Activated CD4-positive, alpha-beta memory T cell treated with anti-CD3 and anti-CD28 coated beads, Interleukin-2, amount 10 ng/mL, durations not matched to agents 7 days and 5 days (primary cell): ENCODE measurements at regions not wholly inside any gene's neighbourhood (a gene's known extent, or its start where the extent isn't known, plus 50 kb on each side); places are given as distances from the start of the nearest gene placed in this dataset.
"Not testable (repeated sequence)": the region's sequence is repeated elsewhere in the genome, so short reads cannot be mapped to it uniquely, and the experiment has no call there.

Source experiments
- CTCF ChIA-PET: fragments of 350-600 bp; sonication (Branson Sonifier 250); formaldehyde crosslinking; loops from one replicate; lab custom pipeline; 2021; ENCODE audit warnings: antibody characterized with exemption, inconsistent platforms; lab: Charles Lee
- POLR2A ChIA-PET: fragments of 350-600 bp; sonication (Branson Sonifier 250); formaldehyde crosslinking; loops from one replicate; lab custom pipeline; 2021; ENCODE audit warnings: antibody characterized with exemption; lab: Charles Lee
- DNase-seq: peaks from one replicate; pipeline ENCODE4 v3.0.0-alpha.2; 2020
- H3K27ac Mint-ChIP-seq: one replicate; pipeline ENCODE4 v1.8.0; 2021; ENCODE audit warnings: mild to moderate bottlenecking, mixed read lengths
- H3K27me3 Mint-ChIP-seq: one replicate; pipeline ENCODE4 v1.8.0; 2021; ENCODE audit warnings: mixed read lengths
- H3K36me3 Mint-ChIP-seq: one replicate; pipeline ENCODE4 v1.8.0; 2021; ENCODE audit warnings: low read depth, mixed read lengths
- H3K4me1 Mint-ChIP-seq: one replicate; pipeline ENCODE4 v1.8.0; 2021; ENCODE audit warnings: mixed read lengths
- H3K4me3 Mint-ChIP-seq: one replicate; pipeline ENCODE4 v1.8.0; 2021; ENCODE audit warnings: mild to moderate bottlenecking, mixed read lengths
- H3K9me3 Mint-ChIP-seq: one replicate; pipeline ENCODE4 v1.8.0; 2021; ENCODE audit warnings: mixed read lengths

- ChIA-PET POLR2A (no interaction called here), CTCF (no interaction called here)
- H3K4me1 Mint-ChIP-seq: no peaks in the 10 kb centered on the region
- no peak overlapping the region for H3K27ac Mint-ChIP-seq
- H3K9me3 Mint-ChIP-seq: no peaks in the 10 kb centered on the region
- no peaks in the 10 kb centered on the region for H3K36me3 Mint-ChIP-seq
- no peak overlapping the region for H3K4me3 Mint-ChIP-seq
- no peaks in the 10 kb centered on the region for H3K27me3 Mint-ChIP-seq
- no peak for DNase-seq
These were observed 241.6 kb upstream of the PUDP start for GRCh38 chrX:7389576-7389975.

DNA sequence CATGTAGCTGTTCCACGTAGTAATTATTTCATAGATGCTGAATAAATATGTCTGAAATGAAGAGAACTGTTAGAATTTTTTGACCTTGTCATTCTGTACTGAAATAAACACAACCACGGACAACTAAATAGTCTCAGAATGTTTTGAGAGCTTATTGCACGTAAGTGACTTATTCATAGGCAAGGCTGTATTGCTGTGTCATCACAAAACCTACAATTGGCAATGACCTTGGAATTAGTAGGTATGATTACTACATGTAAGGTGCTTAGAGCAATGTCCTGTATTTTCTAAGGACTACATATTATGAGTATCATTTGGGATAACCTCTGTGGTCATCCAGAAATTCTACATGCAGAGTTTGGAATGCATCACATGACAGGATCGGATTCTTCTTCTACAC is 237.2 kb upstream of the PUDP start:
- H3K9me3 Mint-ChIP-seq: no peaks in the 10 kb centered on the region
- no peaks in the 10 kb centered on the region for H3K27me3 Mint-ChIP-seq
- CTCF ChIA-PET: no interaction called here
- DNase-seq: no peak
- no peak overlapping the region for H3K4me3 Mint-ChIP-seq
- H3K27ac Mint-ChIP-seq: no peak overlapping the region
- H3K4me1 Mint-ChIP-seq: no peaks in the 10 kb centered on the region
- H3K36me3 Mint-ChIP-seq: no peaks in the 10 kb centered on the region
- POLR2A ChIA-PET: no interaction called here

- H3K4me1 Mint-ChIP-seq: no peaks in the 10 kb centered on the region
These were observed 230.5 kb upstream of the PUDP start for GRCh38 chrX:7378406-7378805.

GRCh38 chrX:7372825-7373525 is 225.0 kb upstream of the PUDP start:
- no peaks in the 10 kb centered on the region for H3K36me3 Mint-ChIP-seq
- ChIA-PET POLR2A (no interaction called here), CTCF (no interaction called here)
- H3K4me1 Mint-ChIP-seq: no peaks in the 10 kb centered on the region
- H3K27ac Mint-ChIP-seq: no peak overlapping the region
- DNase-seq: no peak
- H3K9me3 Mint-ChIP-seq: peaks cover 5% of the 10 kb centered on the region
- H3K27me3 Mint-ChIP-seq: no peaks in the 10 kb centered on the region
- no peak overlapping the region for H3K4me3 Mint-ChIP-seq

More at GRCh38 chrX:7378406-7378805, 230.5 kb upstream of the PUDP start:
- ChIA-PET POLR2A (no interaction called here), CTCF (no interaction called here)
- Mint-ChIP-seq H3K36me3 (no peaks in the 10 kb centered on the region), H3K27me3 (no peaks in the 10 kb centered on the region), H3K9me3 (peaks cover 2% of the 10 kb centered on the region), H3K4me3 (no peak overlapping the region), H3K27ac (no peak overlapping the region)
- no peak for DNase-seq

DNA sequence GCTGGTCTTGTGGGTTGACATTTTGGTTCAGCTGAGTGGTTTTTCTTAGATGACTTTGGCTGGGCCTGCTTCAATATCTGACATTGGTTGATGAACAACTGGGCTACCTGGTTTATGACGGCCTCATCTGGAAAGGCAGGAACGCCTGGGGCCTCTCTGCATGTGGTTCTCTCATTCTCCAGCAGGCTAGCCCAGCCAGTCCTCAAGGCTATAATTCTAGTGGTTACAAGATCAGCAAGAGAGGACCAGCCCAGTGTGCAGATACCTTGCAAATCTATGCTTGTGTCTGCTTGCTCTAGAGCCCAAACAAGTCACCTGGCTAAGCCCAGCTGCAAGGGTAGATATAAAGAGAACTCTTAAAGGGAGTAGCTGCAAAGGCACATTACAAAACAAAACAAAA is 214.2 kb upstream of the PUDP start:
- no peak for DNase-seq
- no peaks in the 10 kb centered on the region for H3K36me3 Mint-ChIP-seq
- H3K27ac Mint-ChIP-seq: no peak overlapping the region
- H3K4me3 Mint-ChIP-seq: no peak overlapping the region
- ChIA-PET CTCF (no interaction called here), POLR2A (no interaction called here)
- H3K27me3 Mint-ChIP-seq: no peaks in the 10 kb centered on the region
- H3K9me3 Mint-ChIP-seq: no peaks in the 10 kb centered on the region
- no peaks in the 10 kb centered on the region for H3K4me1 Mint-ChIP-seq

GRCh38 chrX:7351926-7352325 is 204.0 kb upstream of the PUDP start:
- ChIA-PET POLR2A (no interaction called here), CTCF (no interaction called here)
- Mint-ChIP-seq H3K4me1 (no peaks in the 10 kb centered on the region), H3K36me3 (no peaks in the 10 kb centered on the region), H3K9me3 (no peaks in the 10 kb centered on the region), H3K4me3 (no peak overlapping the region), H3K27me3 (no peaks in the 10 kb centered on the region), H3K27ac (no peak overlapping the region)
- no peak for DNase-seq

- CTCF ChIA-PET: no interaction called here
These were observed 199.5 kb upstream of the PUDP start for GRCh38 chrX:7347465-7347864.

GRCh38 chrX:7346021-7346420 is 198.1 kb upstream of the PUDP start:
- H3K36me3 Mint-ChIP-seq: no peaks in the 10 kb centered on the region
- no peak overlapping the region for H3K4me3 Mint-ChIP-seq
- no peak for DNase-seq
- H3K9me3 Mint-ChIP-seq: no peaks in the 10 kb centered on the region
- ChIA-PET POLR2A (no interaction called here), CTCF (no interaction called here)
- H3K27ac Mint-ChIP-seq: no peak overlapping the region
- H3K27me3 Mint-ChIP-seq: no peaks in the 10 kb centered on the region
- no peaks in the 10 kb centered on the region for H3K4me1 Mint-ChIP-seq

More at GRCh38 chrX:7347465-7347864, 199.5 kb upstream of the PUDP start:
- no peaks in the 10 kb centered on the region for H3K36me3 Mint-ChIP-seq
- H3K27me3 Mint-ChIP-seq: no peaks in the 10 kb centered on the region
- no peaks in the 10 kb centered on the region for H3K4me1 Mint-ChIP-seq
- H3K4me3 Mint-ChIP-seq: no peak overlapping the region
- DNase-seq: no peak
- POLR2A ChIA-PET: no interaction called here
- no peaks in the 10 kb centered on the region for H3K9me3 Mint-ChIP-seq
- H3K27ac Mint-ChIP-seq: no peak overlapping the region

DNA sequence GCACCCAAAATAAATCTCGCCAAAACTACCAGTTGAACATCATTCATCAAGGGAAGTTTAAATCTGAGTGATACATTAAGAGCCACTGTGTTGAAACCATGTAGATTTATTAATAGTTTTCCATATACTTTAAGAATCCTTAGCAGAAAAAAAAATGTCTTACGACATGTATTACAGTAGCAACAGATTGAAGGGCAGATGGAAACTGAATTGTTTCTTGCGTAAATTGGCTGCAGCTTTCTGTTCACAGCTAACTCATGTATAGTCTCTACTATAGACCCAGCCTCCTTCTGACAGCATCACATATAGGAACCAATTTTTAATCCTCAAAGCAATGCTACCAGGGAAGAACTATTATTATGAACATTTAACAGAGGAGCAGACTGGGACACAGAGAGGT is 195.2 kb upstream of the PUDP start:
- H3K9me3 Mint-ChIP-seq: no peaks in the 10 kb centered on the region
- no peaks in the 10 kb centered on the region for H3K36me3 Mint-ChIP-seq
- no peak overlapping the region for H3K4me3 Mint-ChIP-seq
- no peaks in the 10 kb centered on the region for H3K27me3 Mint-ChIP-seq
- no peak for DNase-seq
- ChIA-PET CTCF (no interaction called here), POLR2A (no interaction called here)
- H3K27ac Mint-ChIP-seq: no peak overlapping the region
- no peaks in the 10 kb centered on the region for H3K4me1 Mint-ChIP-seq

- H3K27me3 Mint-ChIP-seq, H3K4me1 Mint-ChIP-seq, POLR2A ChIA-PET, H3K36me3 Mint-ChIP-seq, H3K4me3 Mint-ChIP-seq, H3K27ac Mint-ChIP-seq, CTCF ChIA-PET, DNase-seq, H3K9me3 Mint-ChIP-seq: not testable (repeated sequence)
These were observed 187.9 kb upstream of the PUDP start for GRCh38 chrX:7335816-7336362.

GRCh38 chrX:7334253-7334935 is 186.4 kb upstream of the PUDP start:
- Mint-ChIP-seq H3K36me3 (no peaks in the 10 kb centered on the region), H3K4me1 (no peaks in the 10 kb centered on the region), H3K27me3 (no peaks in the 10 kb centered on the region), H3K27ac (no peak overlapping the region), H3K4me3 (no peak overlapping the region), H3K9me3 (no peaks in the 10 kb centered on the region)
- CTCF ChIA-PET: no interaction called here
- POLR2A ChIA-PET: no interaction called here
- no peak for DNase-seq

GRCh38 chrX:7330971-7331746 is 183.2 kb upstream of the PUDP start:
- Mint-ChIP-seq H3K4me3 (no peak overlapping the region), H3K9me3 (no peaks in the 10 kb centered on the region), H3K4me1 (no peaks in the 10 kb centered on the region), H3K27me3 (no peaks in the 10 kb centered on the region), H3K27ac (no peak overlapping the region), H3K36me3 (no peaks in the 10 kb centered on the region)
- DNase-seq: no peak
- CTCF ChIA-PET: no interaction called here
- POLR2A ChIA-PET: no interaction called here

- Mint-ChIP-seq H3K36me3 (no peaks in the 10 kb centered on the region), H3K9me3 (no peaks in the 10 kb centered on the region), H3K27ac (no peak overlapping the region), H3K4me1 (no peaks in the 10 kb centered on the region), H3K27me3 (no peaks in the 10 kb centered on the region), H3K4me3 (no peak overlapping the region)
- ChIA-PET CTCF (no interaction called here), POLR2A (no interaction called here)
- no peak for DNase-seq
These were observed 182.6 kb upstream of the PUDP start for GRCh38 chrX:7330556-7330955.
